Parathyroid adenoma (tissue), 2 donors: ENCODE measurements at regions not wholly inside any gene's neighbourhood (a gene's known extent, or its start where the extent isn't known, plus 50 kb on each side); places are given as distances from the start of the nearest gene placed in this dataset.

Source experiments
- H2AFZ ChIP-seq: fragments of 300-600 bp; sonication (generic); one replicate; pipeline ENCODE4 v1.7.0; 2017; ENCODE audit warnings: antibody characterized with exemption, mild to moderate bottlenecking
- H3K27ac ChIP-seq: fragments of 300-600 bp; sonication (generic); one replicate; pipeline ENCODE4 v1.7.0; 2017
- H3K27me3 ChIP-seq: fragments of 300-600 bp; sonication (generic); one replicate; pipeline ENCODE4 v1.7.0; 2017; ENCODE audit warnings: low read length; ENCODE audit not compliant: control insufficient read depth, insufficient read depth
- H3K36me3 ChIP-seq: fragments of 300-600 bp; sonication (generic); one replicate; pipeline ENCODE4 v1.7.0; 2017; ENCODE audit warnings: low read length; ENCODE audit not compliant: control insufficient read depth, insufficient read depth
- H3K4me1 ChIP-seq: fragments of 300-600 bp; sonication (generic); one replicate; pipeline ENCODE4 v1.7.0; 2017; ENCODE audit warnings: control low read depth
- H3K4me2 ChIP-seq: fragments of 300-600 bp; sonication (generic); one replicate; pipeline ENCODE4 v1.7.0; 2017; ENCODE audit warnings: low read length
- H3K4me3 ChIP-seq: fragments of 300-600 bp; sonication (generic); one replicate; pipeline ENCODE4 v1.7.0; 2017; ENCODE audit warnings: low read depth, low read length
- H3K79me2 ChIP-seq: fragments of 300-600 bp; sonication (generic); one replicate; pipeline ENCODE4 v1.7.0; 2017; ENCODE audit warnings: control low read depth
- H3K9ac ChIP-seq: fragments of 300-600 bp; sonication (generic); one replicate; pipeline ENCODE4 v1.7.0; 2017; ENCODE audit warnings: mild to moderate bottlenecking
- H3K9me3 ChIP-seq: fragments of 300-600 bp; sonication (generic); one replicate; pipeline ENCODE4 v1.7.0; 2017; ENCODE audit warnings: low read length; ENCODE audit not compliant: control insufficient read depth
- TF ChIP-seq, protein P1 (sequence below): fragments of 300-600 bp; sonication (generic); IDR thresholded peaks from one replicate; pipeline ENCODE4 v1.7.0; 2017; ENCODE audit warnings: antibody characterized with exemption, mild to moderate bottlenecking
- donor health status: primary hyperparathyroidism.

DNA sequence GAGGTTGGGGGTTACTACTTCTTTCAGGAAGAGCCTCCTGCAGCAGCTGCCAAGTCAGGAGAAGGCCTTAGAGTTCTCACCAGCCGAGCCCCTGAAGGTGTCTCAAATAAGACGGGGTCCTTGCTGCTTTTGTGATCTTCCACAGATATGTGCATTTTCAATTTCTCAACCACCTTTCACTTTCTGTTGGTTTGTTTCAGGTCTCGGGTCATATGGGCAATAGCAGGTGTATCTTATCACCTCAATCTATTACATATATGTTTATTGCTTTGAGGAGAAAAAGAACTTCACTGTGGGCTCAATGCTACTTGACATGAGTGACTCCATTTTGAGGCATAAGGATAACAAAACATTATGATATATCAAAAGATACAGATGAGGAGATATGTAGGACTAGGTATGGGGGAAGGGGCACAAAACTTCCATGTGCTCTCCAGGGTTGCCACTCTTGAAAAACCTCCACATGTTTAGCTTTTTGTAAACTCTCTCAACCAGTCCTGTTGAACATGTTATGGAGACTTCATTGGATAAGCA lies 1171.4 kb upstream of the ADGRL2 start:
- Histone ChIP-seq H3K9ac (no peak overlapping the region), H3K4me1 (no peaks in the 10 kb centered on the region), H3K4me3 (no peak overlapping the region), H3K4me2 (no peak overlapping the region), H3K9me3 (no peaks in the 10 kb centered on the region), H3K79me2 (no peaks in the 10 kb centered on the region), H3K27ac (no peak overlapping the region), H3K27me3 (no peaks in the 10 kb centered on the region), H3K36me3 (no peaks in the 10 kb centered on the region), H2AFZ (no peak overlapping the region)
- TF ChIP-seq, protein P1, sequence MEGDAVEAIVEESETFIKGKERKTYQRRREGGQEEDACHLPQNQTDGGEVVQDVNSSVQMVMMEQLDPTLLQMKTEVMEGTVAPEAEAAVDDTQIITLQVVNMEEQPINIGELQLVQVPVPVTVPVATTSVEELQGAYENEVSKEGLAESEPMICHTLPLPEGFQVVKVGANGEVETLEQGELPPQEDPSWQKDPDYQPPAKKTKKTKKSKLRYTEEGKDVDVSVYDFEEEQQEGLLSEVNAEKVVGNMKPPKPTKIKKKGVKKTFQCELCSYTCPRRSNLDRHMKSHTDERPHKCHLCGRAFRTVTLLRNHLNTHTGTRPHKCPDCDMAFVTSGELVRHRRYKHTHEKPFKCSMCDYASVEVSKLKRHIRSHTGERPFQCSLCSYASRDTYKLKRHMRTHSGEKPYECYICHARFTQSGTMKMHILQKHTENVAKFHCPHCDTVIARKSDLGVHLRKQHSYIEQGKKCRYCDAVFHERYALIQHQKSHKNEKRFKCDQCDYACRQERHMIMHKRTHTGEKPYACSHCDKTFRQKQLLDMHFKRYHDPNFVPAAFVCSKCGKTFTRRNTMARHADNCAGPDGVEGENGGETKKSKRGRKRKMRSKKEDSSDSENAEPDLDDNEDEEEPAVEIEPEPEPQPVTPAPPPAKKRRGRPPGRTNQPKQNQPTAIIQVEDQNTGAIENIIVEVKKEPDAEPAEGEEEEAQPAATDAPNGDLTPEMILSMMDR, result no peak

DNA sequence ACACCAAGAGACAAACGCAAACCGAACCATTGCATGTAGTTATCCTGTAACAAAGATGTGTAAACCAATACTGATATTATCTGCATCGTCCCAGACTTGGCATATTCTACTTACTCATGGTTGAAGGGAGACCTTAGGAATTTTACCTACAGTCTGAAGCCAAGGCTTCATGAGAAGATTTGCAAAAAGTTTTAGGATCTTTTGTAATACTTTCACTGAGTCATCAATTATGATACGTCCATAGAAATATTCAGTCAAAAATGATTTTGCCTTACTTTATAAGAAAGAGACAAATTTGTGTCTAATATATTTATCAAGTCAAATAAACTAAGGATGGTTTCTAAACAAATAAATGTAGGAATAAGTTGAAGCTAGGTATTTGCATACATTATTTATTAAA lies 1176.1 kb upstream of the ADGRL2 start:
- Histone ChIP-seq H3K79me2 (no peaks in the 10 kb centered on the region), H3K9me3 (no peaks in the 10 kb centered on the region), H3K4me3 (no peak overlapping the region), H3K9ac (no peak overlapping the region), H3K4me2 (no peak overlapping the region), H3K4me1 (no peaks in the 10 kb centered on the region), H3K27ac (no peak overlapping the region), H3K36me3 (no peaks in the 10 kb centered on the region), H3K27me3 (no peaks in the 10 kb centered on the region), H2AFZ (no peak overlapping the region)
- TF ChIP-seq, protein P1, result no peak

DNA sequence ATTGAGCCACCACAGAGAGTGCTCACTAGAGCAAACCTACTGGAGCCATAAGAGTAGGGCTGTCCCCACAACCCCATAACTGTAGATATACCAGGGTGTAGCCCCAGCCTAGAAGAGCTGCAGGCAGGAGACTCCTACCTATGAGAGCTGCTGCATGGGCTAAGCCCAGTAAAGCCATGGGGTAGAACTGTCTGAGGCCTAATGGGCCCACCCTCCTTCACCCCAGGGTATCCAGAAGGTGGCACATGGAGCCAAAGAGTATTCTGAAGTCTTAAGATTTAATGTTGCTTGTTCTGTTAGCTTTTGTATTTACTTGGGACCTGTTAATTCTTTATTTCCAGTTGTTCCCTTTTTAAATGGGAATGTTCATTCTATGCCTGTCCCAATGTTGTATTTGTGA lies 1193.7 kb upstream of the ADGRL2 start:
- H3K79me2 ChIP-seq, result no peaks in the 10 kb centered on the region
- no peak overlapping the region for H3K4me2 ChIP-seq
- H3K36me3 ChIP-seq, result no peaks in the 10 kb centered on the region
- no peak overlapping the region for H3K9ac ChIP-seq
- TF ChIP-seq, protein P1, result no peak
- H3K4me3 ChIP-seq, result no peak overlapping the region
- H3K27me3 ChIP-seq, result no peaks in the 10 kb centered on the region
- no peaks in the 10 kb centered on the region for H3K4me1 ChIP-seq
- no peak overlapping the region for H2AFZ ChIP-seq
- no peak overlapping the region for H3K27ac ChIP-seq
- H3K9me3 ChIP-seq, result no peaks in the 10 kb centered on the region

DNA sequence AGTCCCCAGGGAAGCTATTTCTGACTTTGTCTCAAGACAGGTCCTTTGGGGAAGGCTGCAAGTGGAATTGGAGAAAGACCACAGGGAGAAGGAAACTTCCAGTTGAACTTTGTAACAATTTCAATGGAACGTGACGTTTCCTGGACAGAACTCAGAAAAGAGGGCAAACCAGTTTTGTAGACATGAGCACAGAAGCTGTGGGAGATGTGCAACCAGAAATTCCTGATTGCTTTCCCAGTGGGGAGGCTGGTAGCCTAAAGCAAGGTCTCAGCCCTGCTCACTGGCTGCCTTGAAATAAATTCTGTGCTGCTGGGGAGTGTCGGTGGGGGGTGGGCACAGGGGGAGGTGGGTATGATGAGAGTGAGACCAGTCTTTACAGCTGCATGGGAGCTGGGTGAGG lies 1206.7 kb upstream of the ADGRL2 start:
- Histone ChIP-seq H3K9me3 (no peaks in the 10 kb centered on the region), H3K27me3 (no peaks in the 10 kb centered on the region), H3K4me2 (peak overlapping the region; percentile 34)

DNA sequence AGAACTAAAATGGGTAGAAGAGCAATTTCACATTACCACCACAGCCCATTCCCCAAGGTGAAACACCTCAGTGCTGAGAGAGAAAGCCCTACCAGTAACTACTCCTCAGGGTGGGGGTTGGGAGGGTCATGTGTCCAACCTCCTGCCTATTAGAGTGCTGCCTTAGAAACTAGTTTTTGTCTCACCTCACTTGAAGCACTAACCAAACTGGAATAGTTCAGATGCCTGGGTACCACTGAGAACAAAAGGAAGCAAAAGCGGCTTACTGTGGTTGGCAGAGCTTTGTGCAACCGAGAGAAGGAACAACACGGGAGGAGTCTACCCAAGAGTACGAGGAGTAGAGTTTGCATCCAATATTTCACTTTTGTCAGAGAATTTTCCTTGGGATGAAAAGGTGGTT lies 1207.5 kb upstream of the ADGRL2 start:
- no peaks in the 10 kb centered on the region for H3K27me3 ChIP-seq
- H3K36me3 ChIP-seq, result no peaks in the 10 kb centered on the region
- no peak overlapping the region for H3K27ac ChIP-seq
- H3K9ac ChIP-seq, result no peak overlapping the region
- H3K79me2 ChIP-seq, result no peaks in the 10 kb centered on the region
- no peak overlapping the region for H3K4me2 ChIP-seq
- no peaks in the 10 kb centered on the region for H3K9me3 ChIP-seq
- no peaks in the 10 kb centered on the region for H3K4me1 ChIP-seq
- no peak overlapping the region for H2AFZ ChIP-seq
- TF ChIP-seq, protein P1, result no peak
- no peak overlapping the region for H3K4me3 ChIP-seq

More for the DNA sequence above, 1206.7 kb upstream of the ADGRL2 start:
- Histone ChIP-seq H3K36me3 (no peaks in the 10 kb centered on the region), H3K9ac (no peak overlapping the region), H3K4me1 (no peaks in the 10 kb centered on the region), H3K27ac (no peak overlapping the region), H3K79me2 (no peaks in the 10 kb centered on the region), H2AFZ (no peak overlapping the region), H3K4me3 (no peak overlapping the region)
- TF ChIP-seq, protein P1, result no peak
